MM.1S (cell line): ENCODE measurements at regions not wholly inside any gene's neighbourhood (a gene's known extent, or its start where the extent isn't known, plus 50 kb on each side); places are given as distances from the start of the nearest gene placed in this dataset.

Experiments used
- EZH2 ChIP-seq: fragments of 300-600 bp; sonication (generic); optimal IDR thresholded peaks from 2 replicates; pipeline ENCODE3; 2017; ENCODE audit warnings: low read depth, mild to moderate bottlenecking, antibody characterized with exemption, low read length, mixed read lengths
- TF ChIP-seq, protein P1 (sequence below): fragments of 300-600 bp; sonication (generic); IDR thresholded peaks from 2 replicates; pipeline ENCODE4 v1.5.1; 2016; ENCODE audit warnings: antibody characterized with exemption, low read length, mixed read lengths

DNA sequence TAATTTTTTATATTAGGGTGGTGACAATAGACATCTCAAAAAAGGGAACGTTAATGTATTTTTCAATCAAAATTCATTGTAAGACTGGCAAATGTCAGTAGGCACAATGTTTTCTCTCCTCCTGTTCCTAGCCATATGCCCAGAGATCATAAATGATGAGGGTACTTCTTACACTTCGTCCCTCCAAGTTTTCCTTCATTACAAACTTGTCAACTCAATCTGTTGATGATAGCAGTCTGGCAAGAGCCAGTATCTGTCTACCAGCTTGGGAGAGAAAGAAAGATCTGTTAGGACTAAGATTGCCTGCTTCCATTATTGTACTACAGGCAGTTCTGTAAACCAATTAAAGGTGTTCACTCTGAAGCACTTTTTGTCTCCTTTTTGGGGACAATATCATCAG lies 130.9 kb upstream of the DAAM1 start:
- no peak for TF ChIP-seq EZH2
- TF ChIP-seq, protein P1, sequence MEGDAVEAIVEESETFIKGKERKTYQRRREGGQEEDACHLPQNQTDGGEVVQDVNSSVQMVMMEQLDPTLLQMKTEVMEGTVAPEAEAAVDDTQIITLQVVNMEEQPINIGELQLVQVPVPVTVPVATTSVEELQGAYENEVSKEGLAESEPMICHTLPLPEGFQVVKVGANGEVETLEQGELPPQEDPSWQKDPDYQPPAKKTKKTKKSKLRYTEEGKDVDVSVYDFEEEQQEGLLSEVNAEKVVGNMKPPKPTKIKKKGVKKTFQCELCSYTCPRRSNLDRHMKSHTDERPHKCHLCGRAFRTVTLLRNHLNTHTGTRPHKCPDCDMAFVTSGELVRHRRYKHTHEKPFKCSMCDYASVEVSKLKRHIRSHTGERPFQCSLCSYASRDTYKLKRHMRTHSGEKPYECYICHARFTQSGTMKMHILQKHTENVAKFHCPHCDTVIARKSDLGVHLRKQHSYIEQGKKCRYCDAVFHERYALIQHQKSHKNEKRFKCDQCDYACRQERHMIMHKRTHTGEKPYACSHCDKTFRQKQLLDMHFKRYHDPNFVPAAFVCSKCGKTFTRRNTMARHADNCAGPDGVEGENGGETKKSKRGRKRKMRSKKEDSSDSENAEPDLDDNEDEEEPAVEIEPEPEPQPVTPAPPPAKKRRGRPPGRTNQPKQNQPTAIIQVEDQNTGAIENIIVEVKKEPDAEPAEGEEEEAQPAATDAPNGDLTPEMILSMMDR, result no peak
